Liver (tissue), 3 donors: ENCODE measurements at regions not wholly inside any gene's neighbourhood (a gene's known extent, or its start where the extent isn't known, plus 50 kb on each side); places are given as distances from the start of the nearest gene placed in this dataset.

Source experiments
- RAD21 ChIP-seq, 2 donors: IDR thresholded peaks; 2 replicates each; pipeline ENCODE4 v1.6.1; 2016; ENCODE audit warnings: antibody characterized with exemption in 2 of 2, mild to moderate bottlenecking in 2 of 2
- SP1 ChIP-seq: IDR thresholded peaks from 2 replicates; pipeline ENCODE4 v1.6.1; 2018; ENCODE audit warnings: antibody characterized with exemption, mild to moderate bottlenecking
- YY1 ChIP-seq: IDR thresholded peaks from 2 replicates; pipeline ENCODE4 v1.6.1; 2016; ENCODE audit warnings: antibody characterized with exemption, mild to moderate bottlenecking
- TF ChIP-seq, protein P1 (sequence below): IDR thresholded peaks from 2 replicates; pipeline ENCODE4 v1.6.1; 2016; ENCODE audit warnings: antibody characterized with exemption
- TF ChIP-seq, protein P2 (sequence below): IDR thresholded peaks from 2 replicates; pipeline ENCODE4 v1.6.1; 2016; ENCODE audit warnings: antibody characterized with exemption, mild to moderate bottlenecking
- TF ChIP-seq, protein P3 (sequence below): fragments of 150-350 bp; IDR thresholded peaks from 2 replicates; pipeline ENCODE4 v1.5.1; 2017; ENCODE audit warnings: improper control_type of control experiment, low read depth, low read length; ENCODE audit not compliant: missing input control
- donor health status: healthy.
- donor health status: healthy.

DNA sequence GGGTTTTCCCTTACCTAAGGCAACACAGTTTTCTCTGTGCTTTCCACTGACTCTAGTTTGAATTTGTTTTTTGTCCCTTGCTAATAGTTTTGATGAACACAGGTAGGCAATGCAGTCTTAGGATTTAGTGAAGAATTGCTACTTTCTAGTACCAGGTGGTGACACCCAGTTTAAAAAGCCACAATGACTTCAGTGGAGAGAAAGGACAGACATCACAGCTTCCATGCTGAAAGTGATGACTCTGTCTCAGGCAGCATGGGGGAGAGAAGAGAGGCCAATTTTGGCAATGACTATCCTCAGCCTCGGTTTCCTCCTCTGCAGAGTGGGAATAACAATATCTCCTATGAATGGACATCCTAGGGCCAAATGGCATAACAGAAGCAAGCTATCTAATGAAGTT is 118.8 kb downstream of the AXIN2 start:
- TF ChIP-seq, protein P1, sequence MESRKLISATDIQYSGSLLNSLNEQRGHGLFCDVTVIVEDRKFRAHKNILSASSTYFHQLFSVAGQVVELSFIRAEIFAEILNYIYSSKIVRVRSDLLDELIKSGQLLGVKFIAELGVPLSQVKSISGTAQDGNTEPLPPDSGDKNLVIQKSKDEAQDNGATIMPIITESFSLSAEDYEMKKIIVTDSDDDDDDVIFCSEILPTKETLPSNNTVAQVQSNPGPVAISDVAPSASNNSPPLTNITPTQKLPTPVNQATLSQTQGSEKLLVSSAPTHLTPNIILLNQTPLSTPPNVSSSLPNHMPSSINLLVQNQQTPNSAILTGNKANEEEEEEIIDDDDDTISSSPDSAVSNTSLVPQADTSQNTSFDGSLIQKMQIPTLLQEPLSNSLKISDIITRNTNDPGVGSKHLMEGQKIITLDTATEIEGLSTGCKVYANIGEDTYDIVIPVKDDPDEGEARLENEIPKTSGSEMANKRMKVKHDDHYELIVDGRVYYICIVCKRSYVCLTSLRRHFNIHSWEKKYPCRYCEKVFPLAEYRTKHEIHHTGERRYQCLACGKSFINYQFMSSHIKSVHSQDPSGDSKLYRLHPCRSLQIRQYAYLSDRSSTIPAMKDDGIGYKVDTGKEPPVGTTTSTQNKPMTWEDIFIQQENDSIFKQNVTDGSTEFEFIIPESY: no peak
- TF ChIP-seq YY1: no peak
- TF ChIP-seq, protein P2, sequence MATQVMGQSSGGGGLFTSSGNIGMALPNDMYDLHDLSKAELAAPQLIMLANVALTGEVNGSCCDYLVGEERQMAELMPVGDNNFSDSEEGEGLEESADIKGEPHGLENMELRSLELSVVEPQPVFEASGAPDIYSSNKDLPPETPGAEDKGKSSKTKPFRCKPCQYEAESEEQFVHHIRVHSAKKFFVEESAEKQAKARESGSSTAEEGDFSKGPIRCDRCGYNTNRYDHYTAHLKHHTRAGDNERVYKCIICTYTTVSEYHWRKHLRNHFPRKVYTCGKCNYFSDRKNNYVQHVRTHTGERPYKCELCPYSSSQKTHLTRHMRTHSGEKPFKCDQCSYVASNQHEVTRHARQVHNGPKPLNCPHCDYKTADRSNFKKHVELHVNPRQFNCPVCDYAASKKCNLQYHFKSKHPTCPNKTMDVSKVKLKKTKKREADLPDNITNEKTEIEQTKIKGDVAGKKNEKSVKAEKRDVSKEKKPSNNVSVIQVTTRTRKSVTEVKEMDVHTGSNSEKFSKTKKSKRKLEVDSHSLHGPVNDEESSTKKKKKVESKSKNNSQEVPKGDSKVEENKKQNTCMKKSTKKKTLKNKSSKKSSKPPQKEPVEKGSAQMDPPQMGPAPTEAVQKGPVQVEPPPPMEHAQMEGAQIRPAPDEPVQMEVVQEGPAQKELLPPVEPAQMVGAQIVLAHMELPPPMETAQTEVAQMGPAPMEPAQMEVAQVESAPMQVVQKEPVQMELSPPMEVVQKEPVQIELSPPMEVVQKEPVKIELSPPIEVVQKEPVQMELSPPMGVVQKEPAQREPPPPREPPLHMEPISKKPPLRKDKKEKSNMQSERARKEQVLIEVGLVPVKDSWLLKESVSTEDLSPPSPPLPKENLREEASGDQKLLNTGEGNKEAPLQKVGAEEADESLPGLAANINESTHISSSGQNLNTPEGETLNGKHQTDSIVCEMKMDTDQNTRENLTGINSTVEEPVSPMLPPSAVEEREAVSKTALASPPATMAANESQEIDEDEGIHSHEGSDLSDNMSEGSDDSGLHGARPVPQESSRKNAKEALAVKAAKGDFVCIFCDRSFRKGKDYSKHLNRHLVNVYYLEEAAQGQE: no peak
- TF ChIP-seq, protein P3, sequence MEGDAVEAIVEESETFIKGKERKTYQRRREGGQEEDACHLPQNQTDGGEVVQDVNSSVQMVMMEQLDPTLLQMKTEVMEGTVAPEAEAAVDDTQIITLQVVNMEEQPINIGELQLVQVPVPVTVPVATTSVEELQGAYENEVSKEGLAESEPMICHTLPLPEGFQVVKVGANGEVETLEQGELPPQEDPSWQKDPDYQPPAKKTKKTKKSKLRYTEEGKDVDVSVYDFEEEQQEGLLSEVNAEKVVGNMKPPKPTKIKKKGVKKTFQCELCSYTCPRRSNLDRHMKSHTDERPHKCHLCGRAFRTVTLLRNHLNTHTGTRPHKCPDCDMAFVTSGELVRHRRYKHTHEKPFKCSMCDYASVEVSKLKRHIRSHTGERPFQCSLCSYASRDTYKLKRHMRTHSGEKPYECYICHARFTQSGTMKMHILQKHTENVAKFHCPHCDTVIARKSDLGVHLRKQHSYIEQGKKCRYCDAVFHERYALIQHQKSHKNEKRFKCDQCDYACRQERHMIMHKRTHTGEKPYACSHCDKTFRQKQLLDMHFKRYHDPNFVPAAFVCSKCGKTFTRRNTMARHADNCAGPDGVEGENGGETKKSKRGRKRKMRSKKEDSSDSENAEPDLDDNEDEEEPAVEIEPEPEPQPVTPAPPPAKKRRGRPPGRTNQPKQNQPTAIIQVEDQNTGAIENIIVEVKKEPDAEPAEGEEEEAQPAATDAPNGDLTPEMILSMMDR: no peak
- TF ChIP-seq SP1: no peak
- no peak for TF ChIP-seq RAD21 (IDR thresholded peaks at IDR 0.05)
